ENCODE measurements at regions not wholly inside any gene's neighbourhood (a gene's known extent, or its start where the extent isn't known, plus 50 kb on each side); places are given as distances from the start of the nearest gene placed in this dataset.

GRCh38 chr20:39246436-39246835 lies 284.3 kb downstream of the DHX35 start:
- Histone ChIP-seq H3K36me3 (no peaks in the 10 kb centered on the region), H3K4me3 (no peak overlapping the region), H3K27ac (no peak overlapping the region), H3K4me1 (no peaks in the 10 kb centered on the region), H3K27me3 (no peaks in the 10 kb centered on the region), H3K9me3 (peaks cover 0 to 15% (median 0%) of the 10 kb centered on the region in 12 donors)
- TF ChIP-seq CTCF (IDR thresholded peaks at IDR 0.05) (no peak), POLR2A (IDR thresholded peaks at IDR 0.05) (no peak)
- ATAC-seq (no peak), DNase-seq (no peak)
- intact Hi-C loops (cut with DNase I): no loop called here
- WGBS, 4 donors: 79 to 80% (median 79%) methylated on average over 4 of the region's 4 CpGs

DNA sequence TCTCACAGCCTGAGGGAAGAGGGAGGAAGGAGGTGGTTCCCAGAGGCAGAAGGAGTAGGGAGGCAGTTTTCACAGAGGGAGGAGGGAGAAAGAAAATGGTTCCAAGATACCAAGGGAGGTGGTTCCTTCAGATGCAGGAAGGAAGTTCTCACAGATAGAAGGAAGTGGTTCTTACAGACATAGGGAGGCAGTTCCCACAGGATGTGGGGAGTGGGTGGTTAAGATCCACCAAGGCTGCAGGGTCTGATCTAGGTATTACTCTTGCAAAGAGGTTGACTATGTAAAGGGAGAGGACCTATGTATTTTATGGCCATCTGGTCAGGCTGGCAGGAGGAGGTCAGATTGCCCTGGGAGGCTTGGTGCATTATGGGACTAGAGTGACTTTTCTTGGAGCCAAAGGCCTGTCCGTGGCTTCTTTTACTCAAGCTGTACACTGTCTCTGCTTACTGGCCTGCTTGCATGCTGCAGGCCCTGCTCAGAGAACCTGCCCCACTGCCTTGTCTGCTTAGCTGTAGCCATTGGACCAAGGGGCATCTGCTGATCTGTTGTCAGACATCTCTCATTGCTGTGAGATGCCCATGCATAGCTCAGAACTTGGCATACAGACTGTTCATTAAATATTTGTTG lies 283.7 kb downstream of the DHX35 start:
- H3K4me3 ChIP-seq: no peak overlapping the region
- H3K4me1 ChIP-seq: no peaks in the 10 kb centered on the region
- DNase-seq (no peak), ATAC-seq (no peak)
- no peaks in the 10 kb centered on the region for H3K36me3 ChIP-seq
- TF ChIP-seq CTCF (IDR thresholded peaks at IDR 0.05): no peak
- TF ChIP-seq POLR2A (IDR thresholded peaks at IDR 0.05): no peak
- H3K27me3 ChIP-seq: no peaks in the 10 kb centered on the region
- intact Hi-C loops (cut with DNase I): no loop called here
- H3K27ac ChIP-seq: no peak overlapping the region
- WGBS, 4 donors: 60 to 77% (median 71%) methylated on average over 1 of the region's 1 CpG
- peaks cover 0 to 15% (median 0%) of the 10 kb centered on the region in 12 donors for H3K9me3 ChIP-seq

DNA sequence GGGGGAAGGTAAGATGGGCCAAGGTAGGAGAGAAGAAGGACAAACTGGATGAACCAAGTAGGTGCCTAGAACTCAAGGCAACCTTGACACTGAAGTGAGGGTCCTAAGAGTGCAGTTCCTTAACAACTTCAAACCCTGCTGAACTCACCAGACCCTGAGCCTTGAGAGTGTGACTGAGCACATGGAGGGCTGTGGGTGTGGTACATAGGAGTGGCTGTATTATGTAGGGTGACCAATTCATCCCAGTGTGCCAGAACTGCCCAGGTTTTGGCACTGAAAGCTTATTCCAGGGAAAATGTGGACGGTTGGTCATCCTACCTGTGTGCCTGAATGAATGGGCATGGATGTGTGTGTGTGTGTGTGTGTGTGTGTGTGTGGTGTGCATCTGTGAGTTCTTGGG lies 281.8 kb downstream of the DHX35 start:
- Histone ChIP-seq H3K4me3 (no peak overlapping the region), H3K27ac (no peak overlapping the region), H3K4me1 (no peaks in the 10 kb centered on the region), H3K9me3 (peaks cover 0 to 15% (median 0%) of the 10 kb centered on the region in 12 donors), H3K27me3 (peaks cover 0 to 4% (median 0%) of the 10 kb centered on the region in 9 donors), H3K36me3 (no peaks in the 10 kb centered on the region)
- WGBS, 4 donors: 73 to 85% (median 76%) methylated on average over 1 of the region's 1 CpG
- ATAC-seq (no peak), DNase-seq (no peak)
- intact Hi-C loops (cut with DNase I): no loop called here
- TF ChIP-seq CTCF (IDR thresholded peaks at IDR 0.05) (no peak), POLR2A (IDR thresholded peaks at IDR 0.05) (no peak)

DNA sequence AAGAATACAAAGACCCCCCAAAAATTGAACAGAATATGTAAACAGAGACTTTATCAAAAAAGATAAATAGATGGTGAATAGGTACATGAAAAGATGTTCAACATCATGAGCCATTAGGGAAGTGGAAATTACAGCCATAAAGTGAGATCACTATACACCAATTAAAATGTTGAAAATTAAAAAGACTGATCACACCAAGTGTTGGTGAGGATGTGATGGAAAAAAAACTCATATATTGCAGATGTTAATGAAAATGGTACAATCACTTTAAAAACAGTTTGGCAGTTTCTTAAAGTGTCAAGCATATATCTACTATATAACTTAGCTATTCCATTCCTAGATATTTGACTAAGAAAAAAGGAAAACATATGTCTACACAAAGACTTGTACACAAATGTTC lies 280.5 kb downstream of the DHX35 start:
- H3K4me1 ChIP-seq: no peaks in the 10 kb centered on the region
- H3K36me3 ChIP-seq: no peaks in the 10 kb centered on the region
- intact Hi-C loops (cut with DNase I): no loop called here
- H3K4me3 ChIP-seq: no peak overlapping the region
- peaks cover 0 to 15% (median 0%) of the 10 kb centered on the region in 12 donors for H3K9me3 ChIP-seq
- no peak for TF ChIP-seq POLR2A (IDR thresholded peaks at IDR 0.05)
- no peak for TF ChIP-seq CTCF (IDR thresholded peaks at IDR 0.05)
- no peak overlapping the region for H3K27ac ChIP-seq
- no peak for DNase-seq
- H3K27me3 ChIP-seq: peaks cover 0 to 7% (median 0%) of the 10 kb centered on the region in 9 donors
- no peak for ATAC-seq
